Activated CD8-positive, alpha-beta T cell treated with anti-CD3 and anti-CD28 coated beads for 36 hours (primary cell): ENCODE measurements at regions not wholly inside any gene's neighbourhood (a gene's known extent, or its start where the extent isn't known, plus 50 kb on each side); places are given as distances from the start of the nearest gene placed in this dataset.

Experiments
- ATAC-seq: fragments of 200-7000 bp; cut with Tn5 transposase; one replicate; pipeline ENCODE4 v1.10.0; 2021; ENCODE audit warnings: mild to moderate bottlenecking, moderate library complexity
- CTCF ChIA-PET: fragments of 350-600 bp; sonication (Branson Sonifier 250); formaldehyde crosslinking; loops from one replicate; lab custom pipeline; 2021; ENCODE audit warnings: antibody characterized with exemption; lab: Charles Lee
- POLR2A ChIA-PET: fragments of 350-600 bp; sonication (Branson Sonifier 250); formaldehyde crosslinking; loops from one replicate; lab custom pipeline; 2021; ENCODE audit warnings: antibody characterized with exemption; lab: Charles Lee
- DNase-seq: peaks from one replicate; pipeline ENCODE4 v3.0.0-alpha.2; 2020
- H3K27ac Mint-ChIP-seq: one replicate; pipeline ENCODE4 v1.8.0; 2021; ENCODE audit warnings: mild to moderate bottlenecking, mixed read lengths
- H3K27me3 Mint-ChIP-seq: one replicate; pipeline ENCODE4 v1.8.0; 2021; ENCODE audit warnings: mixed read lengths
- H3K36me3 Mint-ChIP-seq: one replicate; pipeline ENCODE4 v1.8.0; 2021; ENCODE audit warnings: low read depth, mixed read lengths
- H3K4me1 Mint-ChIP-seq: one replicate; pipeline ENCODE4 v1.8.0; 2021; ENCODE audit warnings: low read depth, mixed read lengths
- H3K4me3 Mint-ChIP-seq: one replicate; pipeline ENCODE4 v1.8.0; 2021; ENCODE audit warnings: mild to moderate bottlenecking, moderate library complexity, mixed read lengths
- H3K9me3 Mint-ChIP-seq: one replicate; pipeline ENCODE4 v1.8.0; 2021; ENCODE audit warnings: mixed read lengths
- CTCF ChIP-seq: fragments of 200-600 bp; IDR thresholded peaks from one replicate; pipeline ENCODE4 v1.8.0; 2022; ENCODE audit warnings: antibody characterized with exemption, mild to moderate bottlenecking
- intact Hi-C: fragments of 100-400 bp; cut with micrococcal nuclease; formaldehyde crosslinking; loops from one replicate; pipeline ENCODE4 v1.10.0; 2022

- H3K4me1 Mint-ChIP-seq, result no peaks in the 10 kb centered on the region
- no peak overlapping the region for H3K4me3 Mint-ChIP-seq
- peaks cover 16% of the 10 kb centered on the region for H3K9me3 Mint-ChIP-seq
- intact Hi-C loops, result no loop called here
- H3K27me3 Mint-ChIP-seq, result no peaks in the 10 kb centered on the region
- ChIA-PET POLR2A (no interaction called here), CTCF (no interaction called here)
- TF ChIP-seq CTCF, result no peak
- no peak for ATAC-seq
- DNase-seq, result no peak
- H3K36me3 Mint-ChIP-seq, result no peaks in the 10 kb centered on the region
- H3K27ac Mint-ChIP-seq, result no peak overlapping the region
Measured at GRCh38 chr1:238962941-238963340, 423.4 kb upstream of the CHRM3 start.

- Mint-ChIP-seq H3K4me1 (no peaks in the 10 kb centered on the region), H3K36me3 (no peaks in the 10 kb centered on the region), H3K27me3 (no peaks in the 10 kb centered on the region), H3K27ac (no peak overlapping the region), H3K4me3 (no peak overlapping the region), H3K9me3 (peaks cover 20% of the 10 kb centered on the region)
- TF ChIP-seq CTCF, result no peak
- ATAC-seq, result no peak
- no peak for DNase-seq
- ChIA-PET CTCF (no interaction called here), POLR2A (no interaction called here)
- intact Hi-C loops, result no loop called here
Measured at GRCh38 chr1:238961790-238962189, 424.6 kb upstream of the CHRM3 start.

- H3K27me3 Mint-ChIP-seq, result no peaks in the 10 kb centered on the region
- no peak overlapping the region for H3K4me3 Mint-ChIP-seq
- no peak overlapping the region for H3K27ac Mint-ChIP-seq
- intact Hi-C loops, result no loop called here
- H3K36me3 Mint-ChIP-seq, result no peaks in the 10 kb centered on the region
- no peaks in the 10 kb centered on the region for H3K4me1 Mint-ChIP-seq
- H3K9me3 Mint-ChIP-seq, result peaks cover 20% of the 10 kb centered on the region
- ChIA-PET POLR2A (no interaction called here), CTCF (no interaction called here)
- ATAC-seq (no peak), DNase-seq (no peak)
- TF ChIP-seq CTCF, result no peak
Measured at GRCh38 chr1:238960071-238960470, 426.3 kb upstream of the CHRM3 start.

- ATAC-seq (no peak), DNase-seq (no peak)
- intact Hi-C loops, result no loop called here
- no peaks in the 10 kb centered on the region for H3K36me3 Mint-ChIP-seq
- CTCF ChIA-PET, result no interaction called here
- peaks cover 12% of the 10 kb centered on the region for H3K9me3 Mint-ChIP-seq
- H3K4me1 Mint-ChIP-seq, result no peaks in the 10 kb centered on the region
- H3K27ac Mint-ChIP-seq, result no peak overlapping the region
- no peak overlapping the region for H3K4me3 Mint-ChIP-seq
- no peaks in the 10 kb centered on the region for H3K27me3 Mint-ChIP-seq
- POLR2A ChIA-PET, result no interaction called here
- TF ChIP-seq CTCF, result no peak
Measured at GRCh38 chr1:238955934-238956333, 430.4 kb upstream of the CHRM3 start.

- intact Hi-C loops, result no loop called here
- no peaks in the 10 kb centered on the region for H3K4me1 Mint-ChIP-seq
- H3K4me3 Mint-ChIP-seq, result no peak overlapping the region
- DNase-seq, result no peak
- TF ChIP-seq CTCF, result no peak
- no peaks in the 10 kb centered on the region for H3K27me3 Mint-ChIP-seq
- ATAC-seq, result no peak
- H3K27ac Mint-ChIP-seq, result no peak overlapping the region
- peaks cover 7% of the 10 kb centered on the region for H3K9me3 Mint-ChIP-seq
- CTCF ChIA-PET, result no interaction called here
- H3K36me3 Mint-ChIP-seq, result no peaks in the 10 kb centered on the region
- POLR2A ChIA-PET, result no interaction called here
Measured at GRCh38 chr1:238954865-238955264, 431.5 kb upstream of the CHRM3 start.
